Hepatocyte (in vitro differentiated cells): ENCODE measurements at regions not wholly inside any gene's neighbourhood (a gene's known extent, or its start where the extent isn't known, plus 50 kb on each side); places are given as distances from the start of the nearest gene placed in this dataset.
"Not testable (repeated sequence)": the region's sequence is repeated elsewhere in the genome, so short reads cannot be mapped to it uniquely, and the experiment has no call there.

Experiments used
- DNase-seq: peaks from one replicate; pipeline ENCODE4 v3.0.0-alpha.2; 2016; ENCODE audit warnings: low spot score
- H2AFZ ChIP-seq: fragments of 200-600 bp; sonication (generic); 2 replicates; pipeline ENCODE4 v1.6.0; 2016; ENCODE audit warnings: antibody characterized with exemption, mild to moderate bottlenecking
- H3K27ac ChIP-seq: fragments of 200-600 bp; sonication (generic); 2 replicates; pipeline ENCODE4 v1.5.1; 2016; ENCODE audit warnings: mild to moderate bottlenecking
- H3K27me3 ChIP-seq: fragments of 200-600 bp; sonication (generic); 2 replicates; pipeline ENCODE4 v1.6.1; 2016
- H3K36me3 ChIP-seq: fragments of 200-600 bp; sonication (generic); replicated peaks from 2 replicates; pipeline ENCODE4 v1.5.1; 2016; ENCODE audit warnings: low read depth; ENCODE audit not compliant: insufficient read depth
- H3K4me1 ChIP-seq: fragments of 200-600 bp; sonication (generic); 2 replicates; pipeline ENCODE4 v1.5.1; 2016; ENCODE audit warnings: mild to moderate bottlenecking, moderate library complexity; ENCODE audit not compliant: insufficient read depth
- H3K4me2 ChIP-seq: fragments of 200-600 bp; sonication (generic); 2 replicates; pipeline ENCODE4 v1.6.0; 2016
- H3K4me3 ChIP-seq: fragments of 200-600 bp; sonication (generic); 2 replicates; pipeline ENCODE4 v1.5.1; 2016; ENCODE audit warnings: mild to moderate bottlenecking
- H3K79me2 ChIP-seq: fragments of 200-600 bp; sonication (generic); 2 replicates; pipeline ENCODE4 v1.6.0; 2017; ENCODE audit warnings: mild to moderate bottlenecking
- H3K9me2 ChIP-seq: fragments of 200-600 bp; sonication (generic); replicated peaks from 2 replicates; pipeline ENCODE4 v1.6.0; 2017; ENCODE audit warnings: mild to moderate bottlenecking; ENCODE audit not compliant: insufficient read depth
- H3K9me3 ChIP-seq: fragments of 200-600 bp; sonication (generic); 2 replicates; pipeline ENCODE4 v1.5.1; 2016; ENCODE audit warnings: low read depth, mild to moderate bottlenecking
- H4K20me1 ChIP-seq: fragments of 200-600 bp; sonication (generic); 2 replicates; pipeline ENCODE4 v1.6.0; 2016; ENCODE audit warnings: mild to moderate bottlenecking; ENCODE audit not compliant: insufficient read depth, poor library complexity, severe bottlenecking
- EZH2 ChIP-seq: fragments of 200-600 bp; sonication (generic); IDR thresholded peaks from 2 replicates; pipeline ENCODE4 v1.6.1; 2016; ENCODE audit warnings: antibody characterized with exemption, mild to moderate bottlenecking, borderline replicate concordance
- EZH2phosphoT487 ChIP-seq: fragments of 200-600 bp; sonication (generic); IDR thresholded peaks from one replicate; pipeline ENCODE4 v1.6.1; 2018; ENCODE audit warnings: antibody characterized with exemption, mild to moderate bottlenecking, low read depth, moderate library complexity; ENCODE audit not compliant: unreplicated experiment, severe bottlenecking
- WGBS: methylation state at CpG from one replicate; pipeline ENCODE4 v1.1.6; 2016; ENCODE audit warnings: low lambda C conversion rate; ENCODE audit errors: missing lambda C conversion rate; 5-methylcytosine and 5-hydroxymethylcytosine counted together
- TF ChIP-seq, protein P1 (sequence below): fragments of 200-600 bp; sonication (generic); IDR thresholded peaks from 2 replicates; pipeline ENCODE4 v1.5.1; 2016; ENCODE audit warnings: antibody characterized with exemption, mild to moderate bottlenecking; ENCODE audit not compliant: poor library complexity

DNA sequence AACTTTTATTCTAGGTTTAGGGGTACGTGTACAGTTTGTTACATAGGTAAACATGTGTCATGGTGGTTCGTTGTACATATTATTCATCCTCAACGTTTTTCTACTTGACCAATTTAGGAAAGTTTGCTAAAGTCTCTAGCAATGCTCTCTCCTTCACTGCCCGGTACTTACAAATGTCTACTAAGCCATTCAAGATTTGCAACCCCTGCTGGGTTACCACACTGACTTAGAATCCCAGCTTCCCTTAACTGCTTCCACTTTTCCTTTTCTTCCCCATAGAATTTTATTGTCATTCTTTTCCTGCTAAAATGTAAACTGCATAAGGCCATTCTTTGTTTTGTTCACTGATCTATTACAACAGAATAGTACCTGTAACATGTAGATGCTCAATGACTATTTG is 97.4 kb downstream of the SMPDL3A start:
- Histone ChIP-seq H3K27me3 (no peaks in the 10 kb centered on the region), H3K4me2 (no peak overlapping the region), H4K20me1 (no peaks in the 10 kb centered on the region), H3K9me3 (no peaks in the 10 kb centered on the region), H3K4me3 (no peak overlapping the region), H3K27ac (no peak overlapping the region), H3K79me2 (no peaks in the 10 kb centered on the region), H3K9me2 (no peaks in the 10 kb centered on the region), H3K4me1 (no peaks in the 10 kb centered on the region), H3K36me3 (no peaks in the 10 kb centered on the region), H2AFZ (no peak overlapping the region)
- no peak for DNase-seq
- TF ChIP-seq, protein P1, sequence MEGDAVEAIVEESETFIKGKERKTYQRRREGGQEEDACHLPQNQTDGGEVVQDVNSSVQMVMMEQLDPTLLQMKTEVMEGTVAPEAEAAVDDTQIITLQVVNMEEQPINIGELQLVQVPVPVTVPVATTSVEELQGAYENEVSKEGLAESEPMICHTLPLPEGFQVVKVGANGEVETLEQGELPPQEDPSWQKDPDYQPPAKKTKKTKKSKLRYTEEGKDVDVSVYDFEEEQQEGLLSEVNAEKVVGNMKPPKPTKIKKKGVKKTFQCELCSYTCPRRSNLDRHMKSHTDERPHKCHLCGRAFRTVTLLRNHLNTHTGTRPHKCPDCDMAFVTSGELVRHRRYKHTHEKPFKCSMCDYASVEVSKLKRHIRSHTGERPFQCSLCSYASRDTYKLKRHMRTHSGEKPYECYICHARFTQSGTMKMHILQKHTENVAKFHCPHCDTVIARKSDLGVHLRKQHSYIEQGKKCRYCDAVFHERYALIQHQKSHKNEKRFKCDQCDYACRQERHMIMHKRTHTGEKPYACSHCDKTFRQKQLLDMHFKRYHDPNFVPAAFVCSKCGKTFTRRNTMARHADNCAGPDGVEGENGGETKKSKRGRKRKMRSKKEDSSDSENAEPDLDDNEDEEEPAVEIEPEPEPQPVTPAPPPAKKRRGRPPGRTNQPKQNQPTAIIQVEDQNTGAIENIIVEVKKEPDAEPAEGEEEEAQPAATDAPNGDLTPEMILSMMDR = no peak
- TF ChIP-seq EZH2 (no peak), EZH2phosphoT487 (no peak)
- WGBS = 67% methylated on average over 4 of the region's 4 CpGs

DNA sequence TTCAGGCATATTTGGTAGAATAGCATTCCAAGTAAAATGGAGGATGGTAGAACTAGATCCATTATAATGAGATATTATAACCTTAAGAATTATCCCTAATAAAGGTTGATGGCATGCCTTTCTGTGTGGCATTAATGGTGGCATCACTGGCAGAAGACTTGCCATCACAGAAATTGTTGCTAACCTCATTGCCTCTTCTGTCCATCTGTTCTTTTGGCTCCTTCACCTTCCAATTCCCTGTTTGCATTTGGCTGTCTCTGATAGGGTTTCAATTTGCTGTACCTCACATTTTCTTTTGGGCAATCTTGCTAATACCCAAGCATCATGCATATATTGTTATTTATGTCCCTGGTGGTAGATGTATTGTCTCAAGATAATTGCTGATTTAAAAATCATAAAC is 98.9 kb downstream of the SMPDL3A start:
- H3K4me1 ChIP-seq = no peaks in the 10 kb centered on the region
- no peak overlapping the region for H2AFZ ChIP-seq
- DNase-seq = no peak
- H4K20me1 ChIP-seq = no peaks in the 10 kb centered on the region
- H3K4me2 ChIP-seq = no peak overlapping the region
- H3K4me3 ChIP-seq = no peak overlapping the region
- H3K79me2 ChIP-seq = no peaks in the 10 kb centered on the region
- no peaks in the 10 kb centered on the region for H3K27me3 ChIP-seq
- H3K9me3 ChIP-seq = no peaks in the 10 kb centered on the region
- TF ChIP-seq EZH2 = no peak
- no peak for TF ChIP-seq EZH2phosphoT487
- TF ChIP-seq, protein P1 = no peak
- H3K27ac ChIP-seq = no peak overlapping the region
- H3K36me3 ChIP-seq = no peaks in the 10 kb centered on the region
- no peaks in the 10 kb centered on the region for H3K9me2 ChIP-seq

GRCh38 chr6:122888680-122889079 is 99.6 kb downstream of the SMPDL3A start:
- H2AFZ ChIP-seq, H4K20me1 ChIP-seq, H3K4me2 ChIP-seq, H3K9me2 ChIP-seq, H3K36me3 ChIP-seq, H3K4me1 ChIP-seq, H3K27ac ChIP-seq, H3K9me3 ChIP-seq, H3K27me3 ChIP-seq, DNase-seq, H3K4me3 ChIP-seq, H3K79me2 ChIP-seq: not testable (repeated sequence)
- 100% methylated on average over 1 of the region's 1 CpG for WGBS

- Histone ChIP-seq H3K79me2 (no peaks in the 10 kb centered on the region), H3K4me1 (no peaks in the 10 kb centered on the region), H3K27ac (no peak overlapping the region), H4K20me1 (no peaks in the 10 kb centered on the region), H3K27me3 (no peaks in the 10 kb centered on the region), H3K36me3 (no peaks in the 10 kb centered on the region), H2AFZ (no peak overlapping the region), H3K4me2 (no peak overlapping the region), H3K4me3 (no peak overlapping the region), H3K9me2 (no peaks in the 10 kb centered on the region), H3K9me3 (no peaks in the 10 kb centered on the region)
- TF ChIP-seq EZH2 (no peak), EZH2phosphoT487 (no peak)
- TF ChIP-seq, protein P1 = no peak
- WGBS = 89% methylated on average over 4 of the region's 4 CpGs
- DNase-seq = no peak
These were observed 101.2 kb downstream of the SMPDL3A start for GRCh38 chr6:122890250-122890649.
